NCI-H2081 (cell line): ENCODE measurements at regions not wholly inside any gene's neighbourhood (a gene's known extent, or its start where the extent isn't known, plus 50 kb on each side); places are given as distances from the start of the nearest gene placed in this dataset.
"Not testable (repeated sequence)": the region's sequence is repeated elsewhere in the genome, so short reads cannot be mapped to it uniquely, and the experiment has no call there.

ENCODE experiments used
- DNase-seq, 2 experiments: peaks; one replicate each; lab custom pipeline; 2025; lab: John Stamatoyannopoulos, UW

- no peak for DNase-seq
Measured at GRCh38 chr2:84052043-84052442, 407.0 kb downstream of the SUCLG1 start.

DNA sequence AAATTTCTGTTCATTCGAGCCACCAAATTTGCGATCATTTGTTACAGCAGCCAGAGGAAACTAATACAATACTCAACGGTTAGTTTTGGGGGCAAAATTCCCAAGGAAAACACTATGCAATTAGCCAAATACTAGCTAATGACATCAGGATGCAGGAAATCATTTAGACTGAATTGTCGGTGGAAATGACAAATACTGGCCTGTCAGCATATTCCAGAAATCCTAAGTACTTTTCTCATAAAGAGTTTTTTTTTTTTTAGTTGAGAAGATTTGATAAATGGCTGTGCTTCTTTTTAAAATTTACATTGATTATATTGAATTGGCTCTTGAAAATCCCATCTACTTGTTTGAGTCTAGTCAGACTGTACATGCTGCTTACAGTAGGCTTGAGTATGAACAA, 410.1 kb downstream of the SUCLG1 start:
- DNase-seq: no peak

DNA sequence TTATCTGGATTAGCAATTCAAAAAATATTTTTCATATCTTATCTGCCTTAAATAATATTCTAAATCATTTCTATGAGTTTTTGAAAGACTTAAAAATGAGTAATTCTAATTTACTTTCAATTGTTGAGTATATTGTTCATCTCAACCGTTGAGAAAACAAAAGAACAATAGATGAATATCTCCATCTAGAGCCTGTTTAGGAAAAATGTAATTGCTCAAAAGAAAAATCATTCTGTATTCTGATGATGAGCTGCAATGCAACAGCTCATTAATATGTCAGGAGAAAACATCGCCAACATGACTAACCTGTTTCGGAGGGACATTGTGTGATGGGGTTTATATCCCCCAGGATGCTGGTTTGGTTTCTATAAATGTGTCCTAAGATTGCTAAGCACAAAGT, 417.6 kb downstream of the SUCLG1 start:
- DNase-seq: no peak

DNA sequence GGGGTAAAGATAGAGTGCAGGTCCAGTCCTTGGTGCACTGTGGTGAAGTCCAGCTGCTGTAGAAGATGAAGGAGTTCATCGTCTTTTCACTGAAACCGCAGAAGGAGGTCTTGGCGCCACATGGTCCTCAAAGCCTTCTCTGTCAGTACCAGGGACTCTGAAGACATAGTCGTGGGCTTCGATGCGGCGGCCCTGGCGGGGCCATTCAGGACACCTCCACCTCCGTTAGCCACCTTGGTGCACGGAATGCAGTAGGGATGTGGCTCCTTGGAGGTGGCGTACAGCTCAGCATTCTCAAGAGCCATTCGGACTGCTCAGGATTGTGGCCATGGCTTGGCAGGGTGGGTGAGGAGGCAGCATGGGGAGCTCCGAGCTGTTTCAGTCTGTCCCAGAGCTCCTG, 418.8 kb downstream of the SUCLG1 start:
- DNase-seq: no peak

DNA sequence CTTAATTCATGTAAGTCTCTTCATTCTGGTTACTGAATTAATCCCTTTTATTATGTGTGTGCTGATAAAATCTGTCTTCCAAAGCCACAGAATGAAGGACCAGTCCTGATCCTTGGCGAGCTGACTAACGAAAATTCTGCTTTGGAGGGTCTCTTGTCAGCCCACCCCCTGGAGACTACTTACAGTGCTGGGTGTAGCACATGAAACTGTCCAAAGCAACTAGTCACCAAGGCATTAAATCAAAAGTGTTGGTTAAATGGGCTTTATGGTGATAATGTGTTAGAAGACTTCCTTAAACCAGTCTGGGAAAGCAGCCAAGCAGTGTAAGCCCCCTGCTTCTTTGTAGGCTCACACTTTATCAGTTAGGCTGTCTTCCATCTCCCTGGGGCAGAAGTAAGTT, 420.2 kb downstream of the SUCLG1 start:
- peak in 1 of 2 experiments; percentile 1 for DNase-seq

- DNase-seq: no peak
Measured at GRCh38 chr2:84033347-84033974, 425.6 kb downstream of the SUCLG1 start.

DNA sequence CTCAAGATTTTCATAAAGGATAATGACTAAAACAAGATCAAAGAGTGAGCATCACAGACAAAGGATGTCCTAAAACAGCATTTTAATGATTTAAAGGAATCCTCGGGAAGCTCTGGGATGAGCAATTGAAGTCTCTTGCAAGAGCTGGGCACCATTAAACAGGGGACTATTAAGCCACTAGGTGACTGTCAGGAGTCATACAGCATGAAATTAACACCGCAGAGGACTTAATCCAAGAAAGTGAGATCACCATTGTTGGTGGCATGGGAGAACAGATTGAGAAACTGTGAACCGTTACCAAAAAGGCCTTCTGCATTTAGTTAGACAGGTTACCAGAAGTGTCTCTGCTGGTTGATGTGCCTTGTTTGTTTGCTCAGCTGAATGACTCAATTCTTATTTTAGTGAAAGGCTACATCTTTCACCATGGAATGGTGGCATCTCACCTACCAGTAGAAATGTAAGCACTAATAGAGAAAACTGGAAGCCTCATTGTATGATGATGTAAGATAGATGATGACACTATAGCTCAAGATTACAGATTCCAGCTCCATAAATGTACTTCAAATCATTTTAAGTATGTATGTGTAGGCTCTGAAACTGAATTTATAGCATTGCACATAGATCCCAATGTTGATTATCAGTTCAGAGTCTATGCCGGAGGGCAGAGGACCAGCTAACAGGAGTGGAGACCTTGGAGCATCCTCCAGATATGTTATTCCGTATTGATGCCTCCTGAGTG, 427.6 kb downstream of the SUCLG1 start:
- no peak for DNase-seq

GRCh38 chr2:84029903-84030575, 429.0 kb downstream of the SUCLG1 start:
- DNase-seq: no peak

DNA sequence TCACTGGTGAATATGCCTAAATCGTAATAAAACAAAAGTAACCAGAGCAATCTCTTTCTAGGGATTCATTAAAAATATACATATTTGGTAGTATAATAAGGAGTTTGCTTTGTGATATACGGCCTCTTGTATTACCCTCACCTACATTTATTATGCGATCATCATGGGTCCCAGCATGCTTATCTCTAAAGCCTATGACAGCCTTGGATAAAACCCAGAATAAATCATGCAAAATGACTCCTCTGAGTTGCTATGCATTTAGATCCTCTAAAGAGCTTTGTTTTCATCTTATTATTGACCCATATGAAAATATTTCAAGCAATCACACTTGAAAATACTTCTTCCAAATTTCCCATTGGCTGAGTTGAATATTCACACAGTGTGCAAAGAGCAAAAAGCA, 432.3 kb downstream of the SUCLG1 start:
- no peak for DNase-seq

GRCh38 chr2:84022810-84023431, 436.2 kb downstream of the SUCLG1 start:
- peak; percentile 45 to 55 for DNase-seq

- DNase-seq: no peak
Measured at GRCh38 chr2:84017010-84017409, 442.1 kb downstream of the SUCLG1 start.

GRCh38 chr2:84016183-84016582, 442.9 kb downstream of the SUCLG1 start:
- DNase-seq: no peak

GRCh38 chr2:83997889-83998288, 461.2 kb downstream of the SUCLG1 start:
- DNase-seq: no peak

DNA sequence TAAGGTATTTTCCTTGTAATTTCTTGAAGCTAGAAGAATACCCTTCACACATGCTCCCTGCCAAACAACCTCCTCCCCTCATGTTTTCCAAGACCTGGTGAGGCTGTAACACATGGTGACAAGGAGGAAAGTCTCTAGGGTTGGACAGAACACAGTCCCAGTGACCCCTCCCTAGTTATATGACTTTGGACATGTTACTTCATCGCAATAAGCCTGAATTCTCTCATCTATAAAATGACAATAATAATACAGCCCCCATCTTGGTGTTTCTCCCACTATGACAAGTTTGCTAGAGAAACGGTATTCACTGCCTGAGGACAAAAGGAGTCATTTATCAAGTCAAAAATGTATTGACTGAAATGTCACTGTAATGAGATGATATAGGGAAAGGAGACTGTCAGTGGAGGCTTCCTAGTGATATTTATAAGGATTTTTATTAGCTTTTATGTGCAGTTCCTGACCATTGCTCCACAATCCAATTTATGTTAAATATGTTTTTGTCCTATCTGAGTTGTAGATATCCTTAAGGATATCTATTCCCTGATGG, 464.4 kb downstream of the SUCLG1 start:
- no peak for DNase-seq

- DNase-seq: no peak
Measured at GRCh38 chr2:83993873-83994632, 465.0 kb downstream of the SUCLG1 start.

DNA sequence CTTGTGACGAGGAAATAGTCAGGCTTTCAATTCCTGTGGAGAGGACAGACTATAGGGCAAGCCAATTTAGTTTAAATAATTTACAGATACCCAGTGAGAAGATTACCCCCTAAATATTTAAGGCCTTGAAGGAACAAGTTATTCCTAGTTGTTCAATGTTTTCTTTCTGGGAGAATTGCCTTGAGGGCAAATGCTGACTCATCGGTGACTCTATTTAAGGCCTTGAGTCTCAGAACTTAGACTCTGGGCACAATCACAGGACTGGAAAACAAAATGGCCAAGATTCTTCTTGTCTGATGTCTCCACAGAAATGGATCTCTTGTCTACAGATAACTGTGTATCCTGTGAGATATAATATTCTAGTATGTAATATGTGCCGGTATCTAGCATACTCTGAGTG, 467.1 kb downstream of the SUCLG1 start:
- no peak for DNase-seq

- DNase-seq: no peak
Measured at GRCh38 chr2:83990636-83991035, 468.4 kb downstream of the SUCLG1 start.

DNA sequence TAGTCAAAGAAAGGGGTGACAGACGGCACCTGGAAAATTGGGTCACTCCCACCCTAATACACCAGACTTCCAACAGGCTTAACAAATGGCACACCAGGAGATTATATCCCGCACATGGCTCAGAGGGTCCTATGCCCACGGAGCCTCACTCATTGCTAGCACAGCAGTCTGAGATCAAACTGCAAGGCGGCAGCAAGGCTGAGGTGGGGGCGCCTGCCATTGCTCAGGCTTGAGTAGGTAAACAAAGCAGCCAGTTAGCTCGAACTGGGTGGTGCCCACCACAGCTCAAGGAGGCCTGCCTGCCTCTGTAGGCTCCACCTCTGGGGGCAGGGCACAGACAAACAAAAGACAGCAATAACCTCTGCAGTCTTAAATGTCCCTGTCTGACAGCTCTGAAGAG, 482.5 kb downstream of the SUCLG1 start:
- DNase-seq: not testable (repeated sequence)

GRCh38 chr2:83972128-83972527, 487.0 kb downstream of the SUCLG1 start:
- no peak for DNase-seq

DNA sequence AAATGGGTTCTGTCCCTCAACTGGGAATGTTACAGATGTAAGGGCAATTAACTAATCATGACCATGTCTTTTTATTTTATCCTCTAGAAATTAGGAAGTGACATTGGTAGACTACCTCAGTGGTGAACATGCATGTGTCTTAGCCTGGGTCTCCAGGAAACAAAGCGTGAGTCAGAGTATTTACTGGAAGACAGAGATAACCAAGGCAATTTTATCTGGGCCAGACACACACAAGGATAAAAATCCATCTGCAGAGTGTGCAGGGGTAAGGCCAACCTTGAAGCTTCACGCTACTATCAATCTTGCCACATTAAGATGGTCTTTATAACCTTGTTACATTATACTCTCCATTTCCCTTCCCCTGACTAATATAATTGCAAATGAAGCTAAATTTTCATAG, 487.5 kb downstream of the SUCLG1 start:
- DNase-seq: no peak

DNA sequence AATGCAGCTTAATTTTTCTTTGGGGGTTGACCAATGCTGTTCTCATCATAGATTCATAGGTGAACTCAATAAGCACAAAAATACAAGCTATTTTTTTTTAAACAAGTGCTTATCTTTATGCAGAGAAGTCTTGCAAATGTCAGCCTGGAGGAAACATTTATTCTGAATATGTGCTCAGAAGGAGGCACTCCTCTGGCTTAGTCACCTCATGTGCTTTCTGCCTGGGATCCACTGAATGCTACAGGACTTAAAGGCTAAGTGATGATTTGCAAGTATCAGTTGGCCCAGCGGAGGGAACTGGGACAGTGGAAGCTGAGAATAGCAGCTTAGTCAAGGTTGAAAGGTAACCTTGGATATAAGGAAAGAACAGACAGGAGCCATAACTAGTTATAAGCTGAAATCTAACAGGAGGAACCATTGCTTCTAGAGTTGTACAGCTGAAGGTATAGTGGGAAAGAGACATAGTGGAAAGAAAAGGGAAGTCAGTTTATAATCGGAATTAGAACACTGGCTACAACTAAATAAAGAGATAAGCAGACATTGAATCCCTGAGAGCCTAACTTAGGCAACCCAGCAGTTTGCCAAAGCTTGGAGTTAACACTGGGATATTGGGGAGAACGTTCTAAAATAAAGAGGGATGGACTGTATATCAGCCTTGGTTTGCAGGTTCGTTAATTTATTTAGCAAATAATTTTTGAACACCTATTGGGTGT, 488.7 kb downstream of the SUCLG1 start:
- no peak for DNase-seq
